ENCODE measurements at regions not wholly inside any gene's neighbourhood (a gene's known extent, or its start where the extent isn't known, plus 50 kb on each side); places are given as distances from the start of the nearest gene placed in this dataset.

- TF ChIP-seq POLR2AphosphoS5 (IDR thresholded peaks at IDR 0.05) (no peak), CTCF (IDR thresholded peaks at IDR 0.05) (no peak), POLR2A (IDR thresholded peaks at IDR 0.05) (no peak)
Measured at GRCh38 chr1:106675558-106675957, 380.9 kb upstream of the PRMT6 start.

GRCh38 chr1:106676021-106676420, 380.5 kb upstream of the PRMT6 start:
- Histone ChIP-seq H3K27me3 (replicated peaks; ENCODE audit: insufficient read depth) (no peaks in the 10 kb centered on the region), H3K9me3 (no peaks in the 10 kb centered on the region), H3K4me1 (replicated peaks) (no peaks in the 10 kb centered on the region), H3K27ac (no peak overlapping the region), H3K4me3 (no peak overlapping the region), H3K36me3 (no peaks in the 10 kb centered on the region)
- TF ChIP-seq POLR2AphosphoS5 (IDR thresholded peaks at IDR 0.05) (no peak), POLR2A (IDR thresholded peaks at IDR 0.05) (no peak), CTCF (IDR thresholded peaks at IDR 0.05) (no peak)
- intact Hi-C loops (cut with DNase I) = no loop called here
- WGBS = 60% methylated on average over 2 of the region's 2 CpGs
- DNase-seq (ENCODE audit: low spot score) = no peak

More at GRCh38 chr1:106675558-106675957, 380.9 kb upstream of the PRMT6 start:
- Histone ChIP-seq H3K27ac (no peak overlapping the region), H3K4me3 (no peak overlapping the region), H3K36me3 (no peaks in the 10 kb centered on the region), H3K4me1 (replicated peaks) (no peaks in the 10 kb centered on the region), H3K9me3 (no peaks in the 10 kb centered on the region), H3K27me3 (replicated peaks; ENCODE audit: insufficient read depth) (no peaks in the 10 kb centered on the region)
- DNase-seq (ENCODE audit: low spot score) = no peak
- 70% methylated on average over 1 of the region's 1 CpG for WGBS
- intact Hi-C loops (cut with DNase I) = no loop called here

GRCh38 chr1:106677181-106677580, 379.3 kb upstream of the PRMT6 start:
- H3K4me3 ChIP-seq = no peak overlapping the region
- no peaks in the 10 kb centered on the region for H3K9me3 ChIP-seq
- no peak for DNase-seq (ENCODE audit: low spot score)
- intact Hi-C loops (cut with DNase I) = no loop called here
- no peaks in the 10 kb centered on the region for H3K4me1 ChIP-seq (replicated peaks)
- 83% methylated on average over 3 of the region's 3 CpGs for WGBS
- no peak overlapping the region for H3K27ac ChIP-seq
- no peak for TF ChIP-seq POLR2A (IDR thresholded peaks at IDR 0.05)
- TF ChIP-seq CTCF (IDR thresholded peaks at IDR 0.05) = no peak
- TF ChIP-seq POLR2AphosphoS5 (IDR thresholded peaks at IDR 0.05) = no peak
- H3K36me3 ChIP-seq = no peaks in the 10 kb centered on the region
- no peaks in the 10 kb centered on the region for H3K27me3 ChIP-seq (replicated peaks; ENCODE audit: insufficient read depth)

GRCh38 chr1:106677721-106678120, 378.8 kb upstream of the PRMT6 start:
- Histone ChIP-seq H3K9me3 (no peaks in the 10 kb centered on the region), H3K27me3 (replicated peaks; ENCODE audit: insufficient read depth) (no peaks in the 10 kb centered on the region), H3K27ac (no peak overlapping the region), H3K36me3 (no peaks in the 10 kb centered on the region), H3K4me3 (no peak overlapping the region), H3K4me1 (replicated peaks) (no peaks in the 10 kb centered on the region)
- DNase-seq (ENCODE audit: low spot score) = no peak
- intact Hi-C loops (cut with DNase I) = no loop called here
- no peak for TF ChIP-seq POLR2A (IDR thresholded peaks at IDR 0.05)
- TF ChIP-seq POLR2AphosphoS5 (IDR thresholded peaks at IDR 0.05) = no peak
- TF ChIP-seq CTCF (IDR thresholded peaks at IDR 0.05) = no peak
- 50% methylated on average over 3 of the region's 3 CpGs for WGBS

GRCh38 chr1:106678279-106679050, 378.0 kb upstream of the PRMT6 start:
- Histone ChIP-seq H3K27ac (no peak overlapping the region), H3K27me3 (replicated peaks; ENCODE audit: insufficient read depth) (no peaks in the 10 kb centered on the region), H3K4me1 (replicated peaks) (no peaks in the 10 kb centered on the region), H3K4me3 (no peak overlapping the region), H3K36me3 (no peaks in the 10 kb centered on the region), H3K9me3 (no peaks in the 10 kb centered on the region)
- TF ChIP-seq POLR2AphosphoS5 (IDR thresholded peaks at IDR 0.05) (no peak), CTCF (IDR thresholded peaks at IDR 0.05) (no peak), POLR2A (IDR thresholded peaks at IDR 0.05) (no peak)
- 73% methylated on average over 3 of the region's 3 CpGs for WGBS
- DNase-seq (ENCODE audit: low spot score) = no peak
- intact Hi-C loops (cut with DNase I) = no loop called here
